Osteoblast (primary cell): ENCODE measurements at regions not wholly inside any gene's neighbourhood (a gene's known extent, or its start where the extent isn't known, plus 50 kb on each side); places are given as distances from the start of the nearest gene placed in this dataset.

Experiments
- DNase-seq: peaks from one replicate; pipeline ENCODE4 v3.0.0; 2011; ENCODE audit warnings: low spot score, mixed read lengths; ENCODE audit not compliant: insufficient read length; ENCODE audit errors: missing footprints
- H2AFZ ChIP-seq: 2 replicates; pipeline ENCODE4 v1.6.0; 2011; ENCODE audit warnings: mild to moderate bottlenecking, low read length
- H3K27ac ChIP-seq: 2 replicates; pipeline ENCODE4 v1.5.1; 2011; ENCODE audit warnings: mild to moderate bottlenecking, low read depth, low read length, moderate library complexity
- H3K27me3 ChIP-seq: 2 replicates; pipeline ENCODE4 v1.6.0; 2012; ENCODE audit warnings: mild to moderate bottlenecking, control low read depth, inconsistent platforms, low read length, moderate library complexity; ENCODE audit not compliant: insufficient read depth
- H3K36me3 ChIP-seq: 2 replicates; pipeline ENCODE4 v1.5.1; 2011; ENCODE audit warnings: mild to moderate bottlenecking, low read length, control low read depth, moderate library complexity; ENCODE audit not compliant: insufficient read depth
- H3K4me1 ChIP-seq: 2 replicates; pipeline ENCODE4 v1.5.1; 2011; ENCODE audit warnings: mild to moderate bottlenecking, low read length, control low read depth, moderate library complexity; ENCODE audit not compliant: insufficient read depth
- H3K4me2 ChIP-seq: 2 replicates; pipeline ENCODE4 v1.6.0; 2011; ENCODE audit warnings: mild to moderate bottlenecking, low read length; ENCODE audit not compliant: insufficient read depth
- H3K4me3 ChIP-seq: fragments of 200-600 bp; sonication (generic); 3 replicates; pipeline ENCODE4 v1.5.1; 2012; ENCODE audit warnings: mild to moderate bottlenecking, low read length, inconsistent platforms; ENCODE audit not compliant: insufficient read depth
- H3K79me2 ChIP-seq: 2 replicates; pipeline ENCODE4 v1.6.0; 2012; ENCODE audit warnings: mild to moderate bottlenecking, low read length, control low read depth, inconsistent platforms; ENCODE audit not compliant: insufficient read depth
- H3K9me3 ChIP-seq: 2 replicates; pipeline ENCODE4 v1.5.1; 2011; ENCODE audit warnings: low read depth, low read length, control low read depth
- H4K20me1 ChIP-seq: 2 replicates; pipeline ENCODE4 v1.6.0; 2012; ENCODE audit warnings: mild to moderate bottlenecking, low read length, control low read depth; ENCODE audit not compliant: insufficient read depth
- CTCF ChIP-seq: IDR thresholded peaks from 2 replicates; pipeline ENCODE4 v1.5.1; 2011; ENCODE audit warnings: mild to moderate bottlenecking, low read depth, low read length, moderate library complexity; ENCODE audit errors: extremely low read depth

- Histone ChIP-seq H3K36me3 (no peaks in the 10 kb centered on the region), H2AFZ (no peak overlapping the region), H3K4me3 (no peak overlapping the region), H3K4me1 (no peaks in the 10 kb centered on the region), H3K9me3 (peaks cover 1% of the 10 kb centered on the region), H3K79me2 (no peaks in the 10 kb centered on the region), H3K4me2 (no peak overlapping the region), H3K27me3 (no peaks in the 10 kb centered on the region), H4K20me1 (no peaks in the 10 kb centered on the region), H3K27ac (no peak overlapping the region)
- TF ChIP-seq CTCF = no peak
- no peak for DNase-seq
Measured at GRCh38 chr13:68369739-68370138, 1139.6 kb upstream of the PCDH9 start.

DNA sequence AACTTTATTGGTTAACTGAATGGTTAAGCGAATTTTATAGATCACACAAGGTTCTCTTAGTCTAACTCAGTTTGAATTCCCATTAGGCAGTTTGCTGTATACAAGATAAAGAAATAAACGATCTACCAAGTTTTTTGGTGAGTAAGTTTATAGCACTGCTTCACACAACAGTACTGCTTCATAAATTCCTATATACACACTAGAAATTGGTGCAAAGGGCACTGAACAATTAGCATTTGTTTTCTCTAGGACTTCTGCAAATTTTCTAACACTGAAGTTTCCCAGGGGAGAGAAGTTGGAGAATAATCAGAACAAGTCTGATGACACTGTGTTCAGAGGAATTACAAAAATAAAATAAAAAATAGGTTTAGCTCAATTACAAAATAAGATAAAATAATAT is 1138.8 kb upstream of the PCDH9 start:
- no peak overlapping the region for H3K27ac ChIP-seq
- no peaks in the 10 kb centered on the region for H3K4me1 ChIP-seq
- no peaks in the 10 kb centered on the region for H3K27me3 ChIP-seq
- peaks cover 1% of the 10 kb centered on the region for H3K9me3 ChIP-seq
- no peaks in the 10 kb centered on the region for H4K20me1 ChIP-seq
- no peak overlapping the region for H2AFZ ChIP-seq
- H3K4me3 ChIP-seq = no peak overlapping the region
- H3K4me2 ChIP-seq = no peak overlapping the region
- DNase-seq = no peak
- no peaks in the 10 kb centered on the region for H3K79me2 ChIP-seq
- no peaks in the 10 kb centered on the region for H3K36me3 ChIP-seq
- TF ChIP-seq CTCF = no peak

GRCh38 chr13:68359105-68359504 is 1129.0 kb upstream of the PCDH9 start:
- Histone ChIP-seq H2AFZ (no peak overlapping the region), H3K27me3 (no peaks in the 10 kb centered on the region)

DNA sequence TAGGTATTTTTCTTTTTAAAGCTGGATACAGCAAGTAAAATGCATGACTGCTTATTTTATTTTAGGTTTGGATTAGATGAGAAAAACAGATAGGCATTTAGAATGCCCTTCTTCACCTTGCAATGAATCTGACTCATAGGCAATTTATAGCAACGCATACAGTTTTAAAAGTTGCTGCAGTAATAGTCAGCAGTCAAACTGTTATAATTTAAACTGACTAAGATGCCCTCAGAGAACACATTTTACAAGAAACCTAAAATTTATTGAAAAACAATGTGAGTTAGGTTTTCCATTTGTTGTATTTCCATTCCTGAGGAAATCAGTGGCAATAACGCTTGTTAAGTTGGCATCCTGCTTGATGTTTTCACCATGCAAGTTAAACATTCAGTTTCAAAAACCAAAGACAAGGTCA is 1128.2 kb upstream of the PCDH9 start:
- TF ChIP-seq CTCF = no peak
- Histone ChIP-seq H3K4me3 (no peak overlapping the region), H3K27ac (no peak overlapping the region), H3K4me1 (no peaks in the 10 kb centered on the region), H3K4me2 (no peak overlapping the region), H2AFZ (no peak overlapping the region), H3K36me3 (no peaks in the 10 kb centered on the region), H4K20me1 (no peaks in the 10 kb centered on the region), H3K27me3 (no peaks in the 10 kb centered on the region), H3K9me3 (no peaks in the 10 kb centered on the region), H3K79me2 (no peaks in the 10 kb centered on the region)
- DNase-seq = no peak

More at GRCh38 chr13:68359105-68359504, 1129.0 kb upstream of the PCDH9 start:
- no peak for TF ChIP-seq CTCF
- no peak overlapping the region for H3K27ac ChIP-seq
- H3K36me3 ChIP-seq = no peaks in the 10 kb centered on the region
- H4K20me1 ChIP-seq = no peaks in the 10 kb centered on the region
- no peak overlapping the region for H3K4me3 ChIP-seq
- H3K4me1 ChIP-seq = no peaks in the 10 kb centered on the region
- H3K9me3 ChIP-seq = no peaks in the 10 kb centered on the region
- no peak overlapping the region for H3K4me2 ChIP-seq
- DNase-seq = no peak
- no peaks in the 10 kb centered on the region for H3K79me2 ChIP-seq
